Stimulated activated CD4-positive, alpha-beta T cell treated with anti-CD3 and anti-CD28 coated beads, Interleukin-4, amount 100 ng/mL, for 48 hours (primary cell): ENCODE measurements at regions not wholly inside any gene's neighbourhood (a gene's known extent, or its start where the extent isn't known, plus 50 kb on each side); places are given as distances from the start of the nearest gene placed in this dataset.
"Not testable (repeated sequence)": the region's sequence is repeated elsewhere in the genome, so short reads cannot be mapped to it uniquely, and the experiment has no call there.

Experiments used
- DNase-seq, 2 donors: peaks; one replicate each; pipeline ENCODE4 v3.0.0-alpha.2; 2020; ENCODE audit warnings: low read depth in 2 of 2

GRCh38 chrX:117680286-117680685 lies 436.3 kb downstream of the KLHL13 start:
- no peak for DNase-seq

DNA sequence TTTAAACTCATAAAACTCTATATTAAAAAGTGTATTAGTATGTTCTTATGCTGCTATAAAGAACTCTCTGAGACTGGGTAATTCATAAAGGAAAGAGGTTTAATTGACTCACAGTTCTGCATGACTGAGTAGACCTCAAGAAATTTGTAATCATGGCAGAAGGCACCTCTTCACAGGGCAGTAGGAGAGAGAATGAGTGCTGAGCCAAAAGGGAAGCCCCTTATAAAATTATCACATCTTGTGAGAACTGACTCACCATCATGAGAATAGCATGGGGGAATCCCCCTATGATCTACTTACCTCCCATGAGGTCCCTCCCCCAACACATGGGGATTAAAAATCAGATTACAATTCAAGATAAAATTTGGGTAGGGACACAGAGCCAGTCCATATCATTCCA lies 463.2 kb downstream of the KLHL13 start:
- no peak for DNase-seq

DNA sequence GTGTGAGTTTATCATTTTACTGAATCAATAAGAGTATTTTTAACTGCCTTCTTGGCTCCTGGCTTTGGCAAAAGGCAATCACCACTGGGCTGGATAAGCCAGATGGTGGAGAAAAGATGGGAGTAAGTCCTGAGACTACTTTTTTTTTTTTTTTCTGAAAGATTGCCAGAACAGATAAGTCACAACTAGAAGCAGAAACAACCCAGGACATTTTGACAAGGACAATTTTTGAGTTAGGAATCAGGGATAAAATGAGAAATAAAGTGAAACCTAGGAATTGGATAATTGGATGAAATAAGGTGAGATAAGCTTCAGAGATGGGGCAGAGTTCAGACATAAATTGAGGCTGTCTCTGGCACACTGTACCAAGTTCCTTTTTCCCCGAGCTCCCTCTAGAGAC lies 471.0 kb downstream of the KLHL13 start:
- DNase-seq: no peak

GRCh38 chrX:117641913-117642656 lies 474.5 kb downstream of the KLHL13 start:
- DNase-seq: no peak

- DNase-seq: no peak
Measured at GRCh38 chrX:117636826-117637225, 479.8 kb downstream of the KLHL13 start.

DNA sequence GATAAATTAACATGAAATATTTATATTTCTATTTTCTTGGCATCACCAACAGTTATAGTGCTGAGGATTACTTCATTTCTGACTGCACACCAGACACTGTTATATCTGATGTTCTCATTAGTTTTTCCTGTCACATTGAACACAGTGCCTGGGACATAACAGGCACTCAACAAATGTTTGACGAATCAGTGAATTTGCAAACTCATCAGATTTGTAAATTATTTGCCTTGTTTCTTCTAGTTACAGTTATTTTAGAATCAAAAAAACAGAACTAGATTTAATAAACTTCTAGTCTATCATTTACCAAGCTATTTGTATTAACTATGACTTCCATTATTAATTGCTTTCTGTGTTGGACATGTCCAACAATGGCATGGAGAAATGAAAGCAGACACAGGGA lies 483.3 kb downstream of the KLHL13 start:
- no peak for DNase-seq

DNA sequence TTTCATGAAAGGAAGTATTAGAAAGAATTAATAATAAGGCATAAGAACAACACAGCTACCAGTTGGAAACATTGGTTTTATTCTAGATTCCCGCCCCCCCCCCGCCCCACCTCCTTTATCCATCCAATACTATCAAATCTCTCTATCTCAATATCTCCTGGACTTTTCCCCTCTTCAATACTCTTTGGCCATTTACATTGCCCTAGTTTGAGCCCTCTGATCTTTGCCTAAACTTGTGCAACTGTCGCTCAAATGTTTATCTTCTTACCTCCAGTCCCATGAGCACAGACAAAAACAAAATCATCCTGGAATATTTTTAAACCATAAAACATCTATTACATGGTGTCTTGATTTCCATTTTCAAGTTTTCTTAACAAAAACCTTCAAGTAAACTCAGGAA lies 488.2 kb downstream of the KLHL13 start:
- no peak for DNase-seq

DNA sequence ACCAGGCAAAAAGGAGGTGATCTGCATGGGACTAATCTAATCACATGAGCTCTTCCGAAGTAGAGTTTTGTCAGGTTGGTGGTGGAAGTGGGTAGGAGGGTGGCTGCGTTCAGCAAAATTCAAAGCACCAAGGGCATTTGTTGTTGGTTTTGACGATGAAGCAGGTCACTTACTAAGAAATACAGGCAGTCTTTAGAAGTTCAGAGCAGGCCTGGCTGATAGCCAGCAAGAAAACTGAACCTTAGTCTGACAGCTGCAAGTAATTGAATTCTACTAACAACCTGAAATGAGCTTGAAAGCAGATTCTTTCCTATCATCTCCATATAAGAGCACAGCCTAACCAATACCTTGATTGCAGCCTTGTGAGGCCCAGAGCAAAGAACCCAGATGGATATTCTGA lies 505.8 kb downstream of the KLHL13 start:
- DNase-seq: no peak

DNA sequence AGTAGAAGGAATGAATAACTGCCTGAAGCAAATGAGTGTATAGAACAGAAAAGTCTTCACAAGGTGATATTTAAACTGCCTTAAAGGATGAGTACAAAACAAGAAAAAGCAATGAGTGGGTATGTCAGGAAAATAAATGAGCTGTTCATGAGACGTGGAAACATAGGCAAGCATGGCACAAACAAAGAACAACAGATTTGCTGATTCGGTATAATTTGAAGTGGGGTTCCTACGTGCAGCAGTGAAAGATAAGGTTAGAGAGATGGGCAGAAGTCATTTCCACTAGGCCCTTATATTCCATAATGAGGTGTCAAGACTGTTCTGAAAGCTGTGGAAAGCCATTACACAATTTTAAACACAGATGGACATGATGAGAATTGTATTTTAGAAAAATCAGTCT lies 506.6 kb downstream of the KLHL13 start:
- no peak for DNase-seq

DNA sequence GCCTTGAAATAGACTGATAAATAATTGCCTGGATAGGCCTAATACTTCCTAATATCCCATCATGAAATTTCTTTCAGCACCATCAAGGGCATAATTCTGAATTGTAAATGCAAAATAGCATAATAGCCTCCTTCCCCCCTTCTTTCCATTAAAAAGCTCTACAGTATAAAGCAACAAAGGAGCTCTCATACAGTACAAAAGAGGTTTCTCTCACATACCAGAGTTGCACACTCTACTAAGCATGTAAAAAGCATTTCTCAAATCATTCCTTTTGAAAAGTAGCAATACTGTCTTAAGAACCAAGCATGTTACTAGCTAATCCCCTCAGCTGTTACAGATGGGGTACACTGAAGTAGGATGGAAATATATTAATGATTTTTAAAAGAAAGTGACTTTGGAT lies 509.0 kb downstream of the KLHL13 start:
- no peak for DNase-seq

DNA sequence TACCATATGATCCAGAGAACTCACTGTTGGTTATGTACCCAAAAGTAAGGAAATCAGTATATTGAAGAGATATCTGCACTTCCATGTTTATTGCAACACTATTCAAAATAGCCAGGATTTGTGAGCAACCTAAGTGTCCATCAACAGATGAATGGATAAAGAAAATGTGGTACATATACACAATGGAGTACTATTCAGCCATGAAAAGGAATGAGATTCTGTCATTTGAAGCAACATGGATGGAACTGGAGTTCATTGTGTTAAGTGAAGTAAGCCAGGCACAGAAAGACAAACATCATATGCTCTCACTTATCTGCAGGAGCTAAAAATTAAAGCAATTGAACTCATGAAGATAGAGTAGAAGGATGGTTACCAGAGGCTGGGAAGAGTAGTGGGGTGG lies 510.5 kb downstream of the KLHL13 start:
- not testable (repeated sequence) for DNase-seq

DNA sequence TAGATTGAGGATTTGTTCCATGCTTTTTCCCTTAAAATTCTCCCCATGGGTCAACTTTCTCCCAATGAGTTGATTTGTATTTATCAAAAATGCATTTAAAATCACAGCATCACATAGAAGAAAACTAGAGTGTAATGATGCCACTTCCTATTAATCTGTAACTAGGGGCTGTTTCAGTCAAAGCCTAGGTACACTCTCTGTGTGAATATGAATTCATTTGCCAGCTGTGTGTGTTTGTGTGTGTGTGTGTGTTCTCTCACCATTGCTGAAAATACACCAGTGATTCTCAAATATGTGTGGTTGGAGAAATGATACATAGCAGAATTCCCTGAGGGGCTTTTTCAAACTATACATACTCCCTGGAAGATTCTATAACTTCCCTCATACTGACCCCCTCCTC lies 546.5 kb downstream of the KLHL13 start:
- DNase-seq: no peak

GRCh38 chrX:117568238-117568637 lies 548.4 kb downstream of the KLHL13 start:
- DNase-seq: no peak

DNA sequence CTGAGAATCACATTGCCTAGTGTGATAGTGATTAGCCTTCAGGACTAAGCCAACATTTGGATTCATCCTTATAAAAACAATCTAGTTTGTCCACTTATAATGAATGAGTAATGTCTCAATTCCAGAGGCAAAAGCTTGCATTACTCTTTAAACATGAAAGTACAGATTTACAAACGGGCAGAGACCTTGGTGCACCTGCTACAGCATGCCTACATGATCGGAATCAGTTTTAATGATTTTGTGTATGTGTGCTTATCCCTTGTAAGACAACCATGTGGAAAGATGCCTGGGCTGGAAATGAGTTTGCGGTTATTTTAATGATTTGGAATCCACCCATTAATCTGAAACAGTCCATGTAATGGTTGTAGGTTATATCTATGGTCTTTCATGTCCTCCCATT lies 572.7 kb downstream of the KLHL13 start:
- DNase-seq: no peak

DNA sequence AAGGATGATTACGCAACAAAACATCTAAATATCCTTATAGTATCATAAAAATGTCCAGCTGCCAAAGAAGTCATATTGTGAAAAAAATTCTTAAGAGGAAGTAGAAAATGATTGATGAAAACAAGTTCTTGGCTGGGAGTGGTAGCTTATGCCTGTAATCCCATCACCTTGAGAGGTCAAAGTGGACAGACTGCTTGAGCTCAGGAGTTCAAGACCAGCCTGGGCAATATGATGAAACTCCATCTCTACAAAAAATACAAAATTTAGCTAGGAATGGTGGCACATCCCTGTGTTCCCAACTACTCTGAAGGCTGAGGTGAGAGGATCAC lies 577.6 kb downstream of the KLHL13 start:
- no peak for DNase-seq

GRCh38 chrX:117538178-117539089 lies 578.2 kb downstream of the KLHL13 start:
- DNase-seq: no peak

GRCh38 chrX:117532339-117532738 lies 584.3 kb downstream of the KLHL13 start:
- no peak for DNase-seq

DNA sequence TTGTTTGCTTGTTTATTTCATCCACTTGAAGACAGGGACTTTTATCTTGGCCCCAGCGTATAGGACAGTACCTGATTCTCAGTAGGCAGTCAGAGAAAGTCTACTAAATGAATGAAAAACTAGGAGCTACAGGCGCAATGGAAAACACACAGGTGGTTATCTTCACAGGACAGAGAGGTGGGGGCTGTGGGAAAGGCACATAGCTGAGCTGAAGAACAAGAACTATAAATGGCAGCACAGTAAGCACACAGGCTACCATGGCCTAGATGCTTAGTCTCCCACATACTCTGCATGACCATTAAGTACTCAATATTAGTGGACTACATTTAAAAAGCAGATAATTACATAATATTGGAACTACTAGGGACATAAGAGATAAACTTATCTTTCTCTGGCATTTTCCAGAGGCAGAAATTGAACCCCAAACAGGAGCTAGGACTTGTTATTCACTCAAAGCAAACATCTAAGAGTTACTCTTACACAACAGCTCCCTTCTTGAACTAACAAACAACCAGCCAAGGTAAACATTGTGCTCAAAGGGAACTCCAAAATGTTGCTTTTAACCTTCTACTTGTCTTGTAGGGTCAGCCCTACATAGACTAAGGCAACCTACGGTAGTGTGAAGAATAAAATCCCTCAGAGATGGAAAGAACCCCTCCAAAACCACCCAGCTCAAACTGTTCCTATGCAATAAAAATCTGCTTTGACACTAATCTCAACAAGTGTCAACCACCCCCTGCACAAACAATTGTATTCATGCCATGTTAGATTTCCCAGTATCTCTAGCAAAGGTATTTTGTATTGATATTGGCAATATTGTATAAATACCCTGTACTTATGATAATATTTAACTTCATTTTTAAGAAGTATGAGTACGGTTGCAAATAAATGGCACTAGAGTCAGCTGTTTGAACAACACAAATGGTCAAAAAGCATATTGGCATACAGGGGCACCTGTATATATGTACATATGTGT lies 593.6 kb downstream of the KLHL13 start:
- no peak for DNase-seq

DNA sequence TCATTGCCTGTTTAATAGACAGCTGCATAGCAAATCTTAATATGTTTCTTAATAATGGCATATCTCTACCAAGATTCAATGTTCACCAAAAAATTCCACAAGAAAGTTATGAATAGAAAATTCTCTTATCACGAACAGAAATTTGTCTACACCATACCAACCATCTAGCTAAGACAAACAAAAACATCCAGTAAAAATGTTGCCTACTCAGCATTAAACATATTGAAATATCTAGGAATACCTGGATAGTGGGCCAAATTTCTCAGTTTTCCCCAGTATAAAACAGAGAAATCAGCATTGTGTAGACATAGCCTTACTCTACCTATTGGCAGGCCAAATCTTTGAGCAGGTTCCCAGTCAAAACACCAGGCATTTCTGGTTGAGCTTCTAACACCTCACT lies 598.6 kb downstream of the KLHL13 start:
- DNase-seq: no peak

GRCh38 chrX:117511379-117511778 lies 605.2 kb downstream of the KLHL13 start:
- no peak for DNase-seq

- no peak for DNase-seq
Measured at GRCh38 chrX:117510453-117510852, 606.2 kb downstream of the KLHL13 start.

DNA sequence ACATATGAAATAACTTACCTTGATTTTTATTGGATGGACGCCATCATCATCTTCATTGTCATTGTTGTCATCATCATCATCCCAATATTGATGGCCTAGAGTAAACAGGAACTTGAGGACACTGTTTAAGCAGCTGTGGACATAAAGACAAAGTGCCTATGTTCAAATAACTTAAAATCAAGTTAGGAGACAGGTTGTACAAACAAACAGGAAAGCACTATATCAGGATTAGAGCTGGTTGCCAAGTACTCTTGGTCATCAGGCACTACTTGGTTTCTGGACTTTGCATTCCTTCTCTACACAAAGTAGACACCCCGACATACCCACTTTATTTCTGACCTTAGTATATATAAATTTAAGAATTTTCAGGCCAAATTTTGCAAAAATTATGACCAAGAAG lies 608.6 kb downstream of the KLHL13 start:
- no peak for DNase-seq
